Left lobe of liver (tissue), 2 donors: ENCODE measurements at regions not wholly inside any gene's neighbourhood (a gene's known extent, or its start where the extent isn't known, plus 50 kb on each side); places are given as distances from the start of the nearest gene placed in this dataset.
A peak's percentile ranks its signal among the peaks of the same experiment; 100 is the strongest.

Experiments used
- ATAC-seq: fragments of 200-7000 bp; cut with Tn5 transposase; one replicate; pipeline ENCODE4 v1.9.1; 2020; ENCODE audit warnings: mild to moderate bottlenecking, moderate library complexity
- DNase-seq: peaks from one replicate; pipeline ENCODE4 v3.0.0-alpha.2; 2020; ENCODE audit warnings: low spot score
- donor health status: DM: no; HTN: no; CAD: no; lungs with moderate emphysema.
- donor health status: DM: no; HTN: yes; CAD: no.

DNA sequence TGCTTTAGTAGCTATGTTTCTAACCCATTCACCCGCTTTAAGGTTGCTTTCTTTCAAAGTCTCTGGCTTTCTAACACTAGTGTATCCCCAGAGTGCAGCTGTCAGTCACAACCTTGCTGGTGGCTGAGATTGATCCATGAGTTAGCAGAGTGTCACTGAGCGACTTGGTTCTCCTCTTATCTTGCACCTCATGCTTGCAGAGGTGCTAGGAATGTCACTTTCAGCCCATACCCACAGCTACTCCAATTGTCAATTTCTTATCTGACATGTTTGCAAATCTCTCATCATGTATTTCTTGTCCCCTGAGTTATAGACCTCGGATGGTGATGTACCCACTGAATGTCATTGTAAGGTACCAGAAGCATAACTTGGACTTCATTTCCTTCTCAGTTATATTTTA lies 1110.2 kb downstream of the GALC start:
- ATAC-seq (no peak), DNase-seq (no peak)

DNA sequence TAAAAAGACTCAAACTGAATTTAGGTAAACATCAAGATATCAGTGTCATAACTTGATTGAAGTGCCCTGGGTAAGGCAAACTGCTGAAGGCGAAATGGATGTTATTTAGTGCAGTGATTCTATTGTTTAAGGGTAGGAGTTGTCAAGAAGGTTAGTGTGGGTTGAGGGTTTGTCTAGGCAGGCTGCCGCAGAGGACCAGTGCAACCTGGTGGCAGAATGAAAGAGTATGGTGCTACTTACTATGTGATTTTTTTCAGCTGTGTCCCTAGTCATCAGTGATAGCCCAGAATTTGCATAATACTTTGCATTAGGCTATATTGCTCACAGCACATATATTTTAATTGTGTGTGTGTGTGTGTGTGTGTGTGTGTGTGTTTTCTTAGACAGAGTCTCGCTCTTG lies 1127.0 kb downstream of the GALC start:
- no peak for ATAC-seq
- DNase-seq: no peak

DNA sequence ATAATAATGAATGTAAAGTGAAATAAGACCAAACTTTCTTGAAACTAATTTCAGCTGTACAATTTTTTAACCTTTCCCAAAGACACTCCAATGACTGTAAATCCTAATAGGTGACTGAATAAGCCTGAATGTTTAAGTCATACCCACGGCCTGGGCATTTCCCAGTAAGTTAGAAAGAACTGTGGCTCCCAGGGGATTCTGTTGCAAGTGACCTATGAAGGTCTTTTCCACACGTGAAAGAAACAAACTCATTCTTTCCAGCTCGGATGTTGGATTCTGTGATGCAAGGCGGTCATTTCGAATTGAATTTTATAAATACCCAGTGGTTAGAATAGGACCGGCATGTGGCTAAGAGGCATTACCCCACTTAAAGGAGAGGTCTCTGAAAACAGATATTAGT lies 1134.4 kb downstream of the GALC start:
- ATAC-seq (no peak), DNase-seq (no peak)

DNA sequence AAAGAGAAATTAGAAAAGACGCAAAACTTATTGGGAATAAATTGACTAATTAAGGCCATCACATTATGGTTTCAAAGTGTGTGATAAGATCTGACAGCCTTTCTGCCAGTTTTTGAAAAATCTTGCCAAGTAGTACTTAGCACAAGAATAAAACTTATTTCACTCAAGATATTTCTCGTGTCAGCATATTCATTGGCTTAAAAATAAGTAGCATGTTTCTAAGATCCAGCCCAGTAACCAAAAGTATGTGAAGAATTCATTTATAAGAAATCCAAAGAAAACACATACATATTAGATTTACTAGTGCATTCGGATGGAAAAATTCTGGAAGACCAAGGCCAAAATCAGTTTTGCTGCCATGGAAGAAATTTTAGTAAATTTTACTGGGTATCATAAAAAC lies 1135.0 kb downstream of the GALC start:
- DNase-seq (no peak), ATAC-seq (no peak)

DNA sequence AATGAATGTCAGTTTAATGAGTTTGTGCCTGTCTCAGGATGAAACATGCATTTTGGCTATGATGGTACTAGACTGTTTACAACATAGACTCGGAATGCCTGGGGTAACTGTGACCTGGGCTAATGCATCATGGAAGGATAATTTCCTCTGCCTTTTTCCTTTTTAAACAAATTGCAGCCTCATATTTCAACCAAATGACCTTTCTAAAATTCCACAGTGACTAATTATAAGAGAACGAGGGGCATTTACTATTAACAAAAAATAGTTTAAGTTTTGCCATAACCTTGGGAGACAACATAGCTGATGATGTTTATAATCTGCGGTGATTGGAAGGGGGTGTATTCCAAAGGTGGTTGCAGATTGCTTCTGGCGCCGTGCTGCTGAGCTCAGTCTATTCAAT lies 1140.5 kb downstream of the GALC start:
- DNase-seq (no peak), ATAC-seq (no peak)

DNA sequence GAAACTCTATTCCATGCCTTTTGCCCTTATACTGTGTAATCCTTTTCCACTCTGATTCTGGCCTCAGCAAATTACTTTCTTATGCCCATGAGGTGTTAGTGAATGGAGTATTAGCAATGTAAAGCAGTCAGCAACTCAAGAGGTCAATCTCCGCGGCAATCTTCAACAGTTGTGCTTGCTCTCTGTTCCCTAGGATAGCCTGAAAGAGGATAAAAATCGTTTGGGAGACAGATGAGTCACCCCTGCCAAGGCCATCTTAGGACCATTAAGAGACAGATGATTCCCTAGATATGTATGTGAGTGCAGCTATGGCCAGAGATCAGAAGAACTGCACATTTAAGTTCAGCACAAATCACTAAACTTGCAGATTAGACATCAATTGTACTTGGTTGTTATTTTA lies 1145.8 kb downstream of the GALC start:
- DNase-seq: no peak
- no peak for ATAC-seq

- DNase-seq (no peak), ATAC-seq (no peak)
Observed at GRCh38 chr14:86838363-86838762, 1154.6 kb downstream of the GALC start.

DNA sequence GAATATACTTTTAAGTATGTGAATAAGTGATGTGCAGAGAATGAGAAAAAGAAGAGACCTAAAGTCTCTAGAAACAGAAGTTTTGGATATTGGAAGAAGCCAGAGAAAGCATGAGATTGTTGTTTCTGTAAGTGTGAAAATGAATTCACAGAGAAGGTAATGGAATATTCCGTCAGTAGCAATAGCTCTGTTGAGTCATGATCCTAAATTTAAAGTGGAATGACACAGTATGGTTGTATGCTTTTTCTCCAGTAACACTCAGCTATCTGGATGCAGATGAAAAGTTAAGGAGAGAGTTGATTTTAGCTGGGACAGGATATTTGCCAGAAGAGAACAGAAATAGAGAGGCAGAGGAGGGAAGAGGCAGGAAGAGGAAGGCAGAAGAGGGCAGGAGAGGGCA lies 1166.3 kb downstream of the GALC start:
- ATAC-seq (no peak), DNase-seq (no peak)

GRCh38 chr14:86824167-86824566 lies 1168.8 kb downstream of the GALC start:
- DNase-seq: no peak
- no peak for ATAC-seq

DNA sequence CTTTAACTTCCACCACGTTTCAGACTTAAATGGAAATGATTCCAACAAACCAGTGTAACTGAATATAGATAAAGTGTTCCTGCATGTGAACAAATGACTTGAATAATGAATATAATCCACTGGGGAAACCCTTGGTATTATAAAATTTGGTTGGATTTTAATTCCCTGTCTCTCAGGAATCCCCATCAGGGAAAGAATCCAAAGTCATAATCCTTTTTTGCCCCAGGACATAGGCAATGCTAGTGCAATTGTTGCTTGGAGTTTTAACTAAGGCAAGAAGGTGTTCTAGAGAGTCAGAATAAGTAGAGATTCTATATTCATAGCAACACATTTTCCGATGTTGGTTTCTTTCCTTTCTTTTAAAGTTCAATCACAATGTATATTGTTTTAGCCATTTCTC lies 1169.4 kb downstream of the GALC start:
- ATAC-seq (no peak), DNase-seq (no peak)

GRCh38 chr14:86815341-86815740 lies 1177.6 kb downstream of the GALC start:
- ATAC-seq (no peak), DNase-seq (no peak)

DNA sequence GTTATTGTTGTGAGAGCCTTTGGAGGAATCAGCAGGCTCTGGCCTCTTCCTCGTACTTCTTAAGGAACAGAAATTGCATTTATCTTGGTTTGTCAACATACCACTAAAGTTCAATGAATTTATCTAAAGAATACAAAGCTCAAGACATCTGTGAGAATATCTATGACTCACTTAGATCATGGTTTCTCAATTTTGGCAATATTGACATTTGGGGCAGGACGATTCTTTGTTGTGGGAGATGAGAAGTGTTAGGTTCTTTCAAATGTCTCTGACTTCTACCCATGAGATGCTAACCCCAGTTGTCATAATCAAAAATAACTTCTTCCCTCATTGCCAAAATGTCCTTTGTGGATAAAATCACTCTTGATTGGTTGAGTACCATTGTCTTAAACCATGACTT lies 1190.3 kb downstream of the GALC start:
- ATAC-seq (no peak), DNase-seq (no peak)

- ATAC-seq (peak; percentile 84), DNase-seq (peak; percentile 55)
Observed at GRCh38 chr14:86799244-86799647, 1193.7 kb downstream of the GALC start.

GRCh38 chr14:86798330-86798729 lies 1194.7 kb downstream of the GALC start:
- ATAC-seq: peak; percentile 59
- no peak for DNase-seq

DNA sequence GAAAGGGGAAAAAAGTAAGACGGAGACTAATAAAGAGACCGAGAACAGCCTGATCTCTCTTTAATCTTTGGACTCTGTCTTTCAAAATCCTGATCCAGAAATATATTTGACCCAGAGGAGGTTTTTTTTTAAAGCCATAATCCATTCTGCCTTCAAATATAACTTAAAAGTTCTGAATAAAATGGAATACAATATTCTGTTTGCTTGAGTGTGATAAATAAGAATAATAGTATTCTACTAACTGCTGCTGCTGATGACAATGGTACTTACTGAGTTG lies 1196.0 kb downstream of the GALC start:
- peak; percentile 45 for ATAC-seq

GRCh38 chr14:86796221-86797074 lies 1196.5 kb downstream of the GALC start:
- DNase-seq: no peak
- no peak for ATAC-seq

More for the DNA sequence above, 1196.0 kb downstream of the GALC start:
- DNase-seq: no peak

GRCh38 chr14:86794689-86795088 lies 1198.3 kb downstream of the GALC start:
- ATAC-seq: no peak
- no peak for DNase-seq

GRCh38 chr14:86790408-86791364 lies 1202.3 kb downstream of the GALC start:
- no peak for DNase-seq
- peak; percentile 81 for ATAC-seq

DNA sequence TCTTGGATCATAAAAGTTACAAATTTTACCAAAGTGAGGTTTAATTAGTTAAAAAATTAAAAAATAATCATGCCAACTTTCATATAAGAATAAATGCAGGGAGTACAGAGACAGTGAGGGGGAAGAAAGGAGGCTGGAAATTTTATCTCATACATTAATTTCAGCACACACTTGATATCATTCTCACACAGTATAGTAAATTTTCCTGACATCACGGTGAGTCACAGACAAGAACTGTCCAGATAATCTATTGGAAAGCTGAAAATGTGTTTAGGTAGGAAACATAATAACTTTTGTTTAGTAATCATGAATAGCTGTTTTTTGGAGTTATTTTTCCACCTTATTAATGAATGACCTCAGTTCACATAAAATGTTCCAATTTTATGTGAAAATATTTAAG lies 1204.8 kb downstream of the GALC start:
- DNase-seq (no peak), ATAC-seq (no peak)

DNA sequence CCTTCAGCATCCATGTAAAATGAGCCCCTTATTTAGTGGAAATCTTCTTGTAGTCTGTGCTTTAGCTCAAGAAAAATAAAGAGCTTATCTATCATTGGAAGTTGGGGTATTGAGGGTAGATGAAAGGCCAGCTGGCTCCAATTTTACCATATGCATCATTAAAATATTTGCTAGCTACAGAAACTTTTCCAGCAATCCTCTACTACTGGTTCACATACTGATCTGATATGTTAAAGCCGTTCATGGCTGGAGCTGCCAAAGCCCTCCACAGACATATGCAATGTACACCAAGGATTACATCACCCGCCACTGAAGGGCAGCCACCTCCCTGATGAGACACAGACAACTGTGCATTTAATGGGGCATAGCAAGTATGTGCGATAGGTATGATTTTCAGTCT lies 1205.3 kb downstream of the GALC start:
- no peak for ATAC-seq
- no peak for DNase-seq

- ATAC-seq (peak; percentile 44), DNase-seq (no peak)
Observed at GRCh38 chr14:86782092-86782580, 1210.8 kb downstream of the GALC start.
